GDM1 (cell line): ENCODE measurements at regions not wholly inside any gene's neighbourhood (a gene's known extent, or its start where the extent isn't known, plus 50 kb on each side); places are given as distances from the start of the nearest gene placed in this dataset.
"Not testable (repeated sequence)": the region's sequence is repeated elsewhere in the genome, so short reads cannot be mapped to it uniquely, and the experiment has no call there.

Experiments
- DNase-seq: peaks from one replicate; lab custom pipeline; 2025; lab: John Stamatoyannopoulos, UW

DNA sequence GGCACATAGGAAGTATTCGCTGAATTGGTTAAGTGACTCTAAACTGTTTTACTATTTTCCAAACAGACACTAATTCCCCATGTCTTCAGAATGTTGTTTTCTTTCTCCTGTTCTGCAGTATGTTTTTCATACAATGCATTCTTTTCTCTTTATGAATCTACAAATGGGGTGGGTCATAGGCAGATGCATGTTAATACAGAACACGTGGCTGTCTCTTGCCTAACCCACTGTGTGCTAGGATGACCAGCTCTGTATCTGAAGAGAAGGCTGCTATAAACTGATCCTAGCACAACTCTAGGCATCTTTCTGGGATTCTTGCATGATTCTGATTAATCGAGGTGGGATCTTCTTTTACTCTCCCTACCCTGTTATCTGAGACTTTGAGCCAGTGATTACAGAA is 826.0 kb downstream of the PLCL1 start:
- DNase-seq: no peak

DNA sequence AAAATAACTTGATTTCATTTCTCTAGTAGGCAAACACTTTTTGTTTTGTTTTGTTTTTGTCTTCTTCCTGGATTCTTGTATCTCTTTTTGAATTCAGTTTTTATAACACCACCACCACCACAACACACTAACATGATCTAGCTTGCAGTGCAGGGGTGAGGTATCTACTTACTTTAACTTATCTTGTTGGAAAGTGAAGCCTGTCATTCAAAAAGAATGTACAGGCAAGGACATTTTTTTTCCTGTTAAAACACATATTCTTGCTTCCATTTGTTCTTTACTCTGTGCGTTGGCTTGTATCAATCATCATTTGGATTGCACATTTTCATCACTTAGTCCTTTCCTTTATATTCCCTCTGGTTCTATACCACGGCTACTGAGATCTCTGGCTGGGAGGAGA is 824.2 kb downstream of the PLCL1 start:
- no peak for DNase-seq

DNA sequence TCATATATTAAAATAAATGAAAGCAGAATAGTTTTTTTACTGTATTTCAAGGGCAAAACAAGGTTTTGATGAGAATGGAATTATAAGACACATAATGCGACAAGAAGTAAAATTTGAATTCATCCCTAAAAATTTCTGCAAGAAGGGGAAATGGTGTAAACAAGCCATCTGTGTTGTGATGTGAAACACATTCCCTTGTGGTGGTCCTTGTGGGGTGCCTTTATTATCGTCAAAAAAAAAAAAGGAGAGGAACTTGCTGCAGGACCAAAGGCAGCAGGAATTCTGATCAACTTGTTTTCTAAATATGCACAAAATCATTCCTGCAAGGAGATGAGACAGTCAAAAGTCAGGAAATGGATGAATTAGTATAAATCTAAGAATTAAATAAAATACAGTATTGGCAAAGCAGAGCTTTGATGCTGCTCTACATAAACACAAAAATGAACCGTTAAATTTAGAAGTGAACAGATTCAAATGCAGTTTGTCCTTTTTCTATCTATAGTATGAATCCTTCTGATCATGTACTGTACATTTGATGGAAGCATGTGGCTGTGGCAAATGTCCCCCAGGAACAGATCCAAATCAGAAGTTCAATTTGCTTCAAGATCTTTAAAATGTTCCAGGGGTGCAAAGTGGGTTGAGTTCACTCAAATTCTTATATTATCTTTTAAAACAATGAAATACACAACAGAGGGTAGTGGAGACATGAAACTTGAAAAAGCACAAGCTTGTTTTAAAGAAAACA is 818.8 kb downstream of the PLCL1 start:
- DNase-seq: no peak

DNA sequence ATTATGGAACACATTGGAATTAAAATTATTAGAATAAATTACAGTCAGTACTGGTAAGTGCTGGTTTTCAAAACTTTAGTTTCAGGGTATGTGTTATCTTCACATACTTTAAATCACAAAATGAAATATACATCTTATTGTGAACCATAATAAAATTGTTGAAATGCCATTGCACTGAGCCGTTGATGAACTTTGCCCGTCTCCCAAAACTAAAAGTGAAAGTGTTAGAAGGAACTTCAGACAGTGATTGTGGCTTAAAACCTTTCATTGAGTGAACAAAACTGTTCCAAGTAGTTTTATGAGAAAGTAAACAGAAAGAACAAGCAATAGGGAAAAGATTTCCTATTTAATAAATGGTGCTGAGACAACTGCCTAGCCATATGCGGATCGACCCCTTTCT is 811.6 kb downstream of the PLCL1 start:
- no peak for DNase-seq

DNA sequence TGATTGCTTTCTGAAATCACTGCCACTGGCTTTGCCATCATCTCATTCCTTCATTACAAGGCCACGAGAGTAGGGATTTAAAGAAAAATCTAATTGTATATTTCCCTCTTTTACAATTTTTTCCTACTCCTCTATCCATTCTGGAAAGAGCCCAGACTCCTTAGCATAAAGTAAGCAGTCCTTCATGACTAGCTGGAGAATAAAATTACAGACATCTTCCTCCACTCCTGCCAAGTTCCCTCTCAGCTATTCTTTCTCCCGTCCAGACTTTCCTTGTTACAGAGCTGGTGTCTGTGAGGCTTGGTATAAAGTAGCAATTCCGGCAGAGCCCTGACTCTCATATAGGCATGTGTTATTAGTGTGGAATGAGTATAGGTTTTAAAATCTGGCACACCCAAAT is 806.8 kb downstream of the PLCL1 start:
- DNase-seq: no peak

DNA sequence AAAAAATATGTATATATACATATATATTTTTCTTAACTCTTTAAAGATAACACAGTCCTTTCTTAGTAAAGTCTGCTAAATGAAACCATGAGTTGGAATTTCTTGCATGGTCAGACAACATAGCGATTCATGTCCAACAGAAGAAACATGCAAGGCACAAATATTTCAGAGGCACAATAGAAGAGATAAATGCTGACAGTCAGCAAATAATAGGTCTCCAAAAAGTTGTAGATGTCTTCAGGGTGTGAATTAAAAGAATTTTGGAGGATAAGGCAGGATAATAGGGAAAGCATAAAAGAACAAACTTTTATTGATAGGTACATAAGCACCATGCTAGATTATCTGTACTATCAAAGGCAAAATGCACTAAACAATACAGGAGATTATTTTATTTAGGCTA is 800.2 kb downstream of the PLCL1 start:
- no peak for DNase-seq

DNA sequence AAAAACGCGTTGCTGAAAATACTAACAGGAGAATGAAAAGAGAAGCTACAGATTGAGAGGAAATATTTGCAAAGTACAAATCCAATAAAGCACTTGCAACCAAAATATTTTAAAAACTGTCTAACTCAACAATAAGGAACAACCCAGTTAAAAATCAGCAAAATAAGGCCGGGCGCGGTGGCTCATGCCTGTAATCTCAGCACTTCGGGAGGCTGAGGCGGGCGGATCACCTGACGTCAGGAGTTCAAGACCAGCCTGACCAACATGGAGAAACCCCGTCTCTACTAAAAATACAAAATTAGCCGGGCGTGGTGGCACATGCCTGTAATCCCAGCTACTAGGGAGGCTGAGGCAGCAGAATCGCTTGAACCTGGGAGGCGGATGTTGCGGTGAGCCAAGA is 798.6 kb downstream of the PLCL1 start:
- DNase-seq: not testable (repeated sequence)

DNA sequence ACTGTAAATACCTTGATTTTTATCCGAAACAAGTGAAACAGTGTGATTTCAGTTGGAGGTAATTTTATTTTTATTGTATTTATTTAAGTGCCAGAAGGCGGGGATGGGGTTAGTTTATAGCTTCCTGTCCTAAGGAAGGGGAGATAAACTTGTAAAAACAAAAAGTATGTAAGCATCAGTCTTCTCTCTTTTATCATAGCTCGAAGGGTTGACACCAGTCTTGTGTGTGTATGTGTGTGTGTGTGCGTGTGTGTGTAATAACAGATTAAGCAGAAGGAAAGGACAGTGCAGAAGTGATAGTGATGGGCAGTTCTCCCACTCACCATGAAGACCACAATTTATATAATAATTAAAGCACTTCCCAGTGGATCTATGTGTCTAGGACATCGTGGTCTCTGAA is 793.3 kb downstream of the PLCL1 start:
- no peak for DNase-seq

DNA sequence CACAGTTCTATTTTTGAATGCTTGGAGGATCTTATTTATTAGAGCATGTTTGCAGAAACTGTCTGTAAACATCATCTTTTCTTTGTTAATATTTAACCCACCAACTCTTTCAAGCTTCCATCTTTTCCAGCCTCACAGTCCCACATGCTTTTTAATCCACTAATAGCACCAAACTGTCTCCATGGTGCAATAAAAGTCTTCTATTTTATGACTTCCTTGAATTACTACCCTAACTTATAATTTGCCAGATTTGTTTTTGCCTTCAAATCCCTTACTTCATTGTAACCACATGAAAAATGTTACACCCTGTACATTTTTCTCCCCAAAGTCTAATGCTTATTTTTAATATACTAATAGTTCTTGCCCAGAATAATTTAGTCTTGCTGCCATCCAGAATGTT is 792.6 kb downstream of the PLCL1 start:
- no peak for DNase-seq

DNA sequence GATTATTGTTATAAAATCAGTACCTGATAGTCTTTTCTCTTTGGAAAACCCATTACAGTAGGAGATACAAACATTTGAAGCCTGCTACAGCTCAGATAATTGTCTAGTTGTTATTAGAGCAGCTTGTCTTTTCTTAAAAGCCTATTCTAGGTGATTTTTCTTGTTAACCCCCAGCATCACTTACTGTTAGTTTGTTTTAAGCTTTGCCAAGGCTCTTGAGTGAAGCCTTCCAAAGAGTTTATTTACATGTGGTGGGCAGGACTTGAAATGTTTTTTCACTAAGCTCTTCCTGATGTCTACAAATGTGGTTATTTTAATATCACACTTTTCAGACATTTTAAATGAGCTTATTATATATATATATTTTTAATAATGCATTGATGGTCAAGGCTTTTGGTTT is 791.3 kb downstream of the PLCL1 start:
- DNase-seq: no peak

DNA sequence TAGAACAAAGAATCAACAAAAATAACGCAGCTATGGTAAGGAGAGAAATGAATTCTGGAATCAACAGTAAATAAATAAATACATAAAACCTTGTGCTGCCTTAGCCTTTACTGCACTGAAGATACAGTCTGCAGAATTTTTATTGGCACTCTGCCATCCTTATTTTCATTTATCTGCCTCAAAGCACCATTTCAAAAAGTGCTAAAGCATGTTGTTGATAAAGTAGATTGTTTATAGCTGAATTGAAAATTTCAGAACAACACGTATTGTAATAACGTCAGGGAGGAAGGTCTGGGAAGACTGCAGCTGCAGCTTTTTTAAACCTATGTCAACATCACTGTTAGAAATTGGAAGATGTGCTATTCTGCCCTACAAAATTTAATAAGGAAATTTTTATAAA is 787.2 kb downstream of the PLCL1 start:
- no peak for DNase-seq

DNA sequence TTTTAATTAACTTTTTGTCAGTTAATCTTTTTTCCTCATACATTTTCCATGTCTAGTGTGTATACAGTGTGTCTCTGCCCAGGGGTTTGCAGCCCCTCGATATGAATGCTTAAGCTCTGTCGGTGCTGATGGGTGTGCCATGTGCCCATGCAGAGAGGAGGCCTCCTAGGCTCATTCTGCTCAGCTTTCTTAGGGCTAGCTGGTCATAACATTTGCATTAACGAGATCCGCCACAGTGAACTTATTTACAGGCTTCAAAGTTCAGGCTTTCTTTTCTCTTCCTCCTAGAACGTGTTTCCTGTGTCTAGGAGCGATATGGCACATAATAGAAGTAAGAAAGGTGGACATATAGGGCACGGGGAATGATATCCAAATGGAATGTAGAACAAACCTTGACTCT is 783.3 kb downstream of the PLCL1 start:
- no peak for DNase-seq

DNA sequence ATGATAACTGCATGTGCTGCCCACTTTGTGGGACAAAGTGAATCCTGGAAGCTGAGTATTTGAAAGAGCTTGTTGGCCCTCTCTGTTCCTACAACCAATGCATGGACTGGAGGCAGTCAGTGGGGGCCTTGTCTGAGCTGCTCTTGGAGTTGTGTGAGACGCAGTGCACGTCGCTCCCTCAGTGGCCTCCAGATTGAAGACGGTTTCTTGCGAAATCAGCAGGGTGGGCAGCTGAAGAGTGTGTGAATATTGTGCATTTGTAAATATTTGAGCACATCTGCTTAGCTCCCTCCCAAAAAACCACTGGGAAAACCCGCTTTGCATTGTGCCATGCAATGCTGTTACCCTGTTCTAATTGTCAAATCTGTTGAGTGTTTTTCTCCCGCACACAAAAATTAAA is 782.8 kb downstream of the PLCL1 start:
- no peak for DNase-seq

DNA sequence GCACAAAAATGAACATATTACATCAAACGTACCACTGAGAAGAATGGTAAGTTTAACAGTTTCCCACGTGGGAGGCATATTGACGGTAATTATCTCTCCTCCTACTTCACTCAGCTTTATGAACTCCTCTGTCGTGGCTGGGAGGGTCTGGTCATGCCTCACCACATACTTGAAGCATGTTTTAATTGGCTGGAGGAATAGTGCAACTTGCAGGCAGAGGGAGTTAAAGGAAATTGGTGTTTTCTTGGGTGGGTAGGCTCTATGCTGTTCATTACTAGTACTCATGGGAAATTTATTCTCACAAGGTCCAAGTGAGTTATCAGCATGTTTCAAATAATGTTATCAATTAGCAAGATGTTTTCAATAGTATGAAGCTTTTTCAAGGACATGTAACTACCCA is 767.0 kb downstream of the PLCL1 start:
- no peak for DNase-seq

DNA sequence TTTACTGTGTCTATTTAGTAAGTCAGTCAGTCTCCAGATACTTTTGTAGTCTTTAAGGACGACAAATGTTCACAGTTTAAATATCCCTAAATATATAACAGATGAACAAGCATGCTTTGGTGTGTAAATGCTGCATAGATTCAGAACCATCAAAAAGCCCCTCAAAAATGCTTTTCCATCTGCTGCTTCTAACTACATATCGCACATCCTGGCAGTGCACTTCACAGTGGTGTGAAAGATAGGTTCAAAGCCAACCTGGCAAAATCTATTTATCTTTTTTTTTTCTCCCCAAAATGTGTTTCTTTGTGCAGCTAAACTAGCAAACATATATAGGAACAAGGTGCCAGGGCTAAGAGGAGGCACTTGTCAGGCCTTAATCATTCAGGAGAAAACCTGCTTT is 753.8 kb downstream of the PLCL1 start:
- DNase-seq: no peak

DNA sequence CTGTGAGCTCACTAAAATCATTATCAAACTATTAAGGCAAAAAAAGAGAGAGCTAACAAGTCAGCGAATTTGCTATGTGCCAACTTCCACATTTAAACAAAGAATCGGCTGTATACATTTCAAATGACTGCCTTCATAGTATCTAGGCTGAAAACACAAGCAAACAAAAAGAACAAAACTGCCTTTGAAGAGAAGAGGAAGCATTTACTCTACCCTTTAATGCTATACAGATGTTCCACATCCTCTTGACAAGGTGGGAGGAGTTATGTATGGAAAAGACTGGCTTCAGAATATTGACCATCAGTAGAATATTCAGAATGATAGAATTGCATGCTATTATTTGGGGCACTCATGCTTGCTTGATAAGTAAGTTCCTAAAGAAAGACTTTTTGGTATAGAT is 741.7 kb downstream of the PLCL1 start:
- DNase-seq: no peak

DNA sequence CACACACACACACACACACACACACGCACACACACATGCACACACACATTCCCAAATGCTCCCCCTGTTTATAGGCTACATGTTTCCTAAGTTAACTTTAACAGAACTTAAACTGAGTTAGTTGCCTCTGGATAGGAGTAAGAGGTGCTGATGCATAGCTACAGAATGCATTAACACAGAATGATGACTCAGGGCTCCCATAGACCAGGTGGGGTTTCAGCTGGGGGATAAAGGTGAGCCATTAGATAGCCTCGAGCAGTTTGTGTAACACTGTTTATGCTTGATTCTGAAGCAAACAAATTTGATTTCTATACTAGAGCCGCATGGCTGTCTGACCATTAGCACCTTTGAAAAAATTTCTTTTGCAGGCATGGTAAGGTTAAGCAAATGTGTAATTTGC is 741.0 kb downstream of the PLCL1 start:
- DNase-seq: no peak

DNA sequence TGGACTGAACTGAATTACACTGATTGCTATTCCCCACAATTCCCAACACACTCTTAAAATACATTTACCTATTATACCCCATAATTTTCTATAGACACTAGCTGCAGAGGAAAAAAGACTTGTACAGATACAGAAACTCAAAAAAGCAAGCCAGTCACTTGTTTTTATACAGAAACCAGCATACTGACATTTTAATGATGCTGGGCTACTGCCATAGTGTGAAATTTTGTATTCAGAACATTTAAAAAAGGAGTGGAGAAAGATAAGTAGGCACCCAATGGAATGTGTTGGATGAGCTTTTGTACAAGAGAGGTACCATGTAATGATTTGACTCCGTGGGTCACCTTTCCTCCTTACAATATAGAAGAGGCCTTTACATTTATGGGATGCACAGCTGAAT is 740.1 kb downstream of the PLCL1 start:
- no peak for DNase-seq

DNA sequence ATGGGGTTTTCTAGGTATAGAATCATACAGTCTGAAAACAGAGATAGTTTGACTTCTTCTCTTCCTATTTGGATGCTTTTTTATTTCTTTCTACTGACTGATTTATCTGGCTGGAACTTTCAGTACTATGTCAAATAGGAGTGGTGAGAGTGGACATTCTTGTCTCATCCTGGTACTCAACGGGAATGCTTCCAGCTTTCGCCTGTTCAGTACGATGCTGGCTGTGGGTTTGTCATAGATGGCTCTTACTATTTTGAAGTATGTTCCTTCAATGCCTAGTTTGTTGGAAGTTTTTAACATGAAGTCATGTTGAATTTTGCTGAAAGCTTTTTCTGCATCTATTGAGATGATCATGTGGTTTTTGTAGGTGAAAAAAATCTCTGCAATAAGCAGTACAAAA is 730.4 kb downstream of the PLCL1 start:
- DNase-seq: no peak

DNA sequence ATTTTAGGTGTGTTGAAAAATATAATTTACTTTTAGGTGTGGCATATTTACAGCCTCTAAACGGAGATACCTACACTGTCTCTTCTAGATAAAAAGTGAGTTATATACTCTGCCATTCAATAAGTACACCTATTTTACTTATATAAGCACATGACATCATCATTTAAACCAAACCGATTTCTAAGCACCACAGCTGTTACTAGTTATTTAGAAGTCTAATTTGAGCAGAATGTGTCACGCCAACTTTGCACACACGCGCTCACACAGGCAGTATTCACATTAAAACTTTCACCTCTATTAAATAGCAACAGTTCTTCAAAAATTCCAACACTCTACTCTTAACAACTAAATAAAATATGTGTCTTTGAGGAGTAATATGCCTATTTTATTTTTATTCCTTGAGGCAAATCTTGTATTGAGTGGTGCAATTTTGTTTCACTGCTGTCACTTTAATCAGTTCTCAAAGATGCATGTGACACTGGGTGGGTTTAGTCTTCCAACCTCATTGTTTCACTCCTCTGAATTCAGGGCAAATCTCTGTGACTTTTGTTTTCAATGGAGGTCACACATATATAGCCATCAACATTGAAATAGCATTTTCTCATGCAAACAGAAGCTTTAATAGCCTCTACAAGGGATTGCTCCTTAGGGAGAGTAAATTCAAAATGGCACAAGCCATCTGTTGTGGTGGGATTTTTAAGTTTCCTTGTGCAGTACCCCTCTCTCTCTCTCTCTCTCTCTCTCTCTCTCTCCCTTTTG is 721.0 kb downstream of the PLCL1 start:
- no peak for DNase-seq

DNA sequence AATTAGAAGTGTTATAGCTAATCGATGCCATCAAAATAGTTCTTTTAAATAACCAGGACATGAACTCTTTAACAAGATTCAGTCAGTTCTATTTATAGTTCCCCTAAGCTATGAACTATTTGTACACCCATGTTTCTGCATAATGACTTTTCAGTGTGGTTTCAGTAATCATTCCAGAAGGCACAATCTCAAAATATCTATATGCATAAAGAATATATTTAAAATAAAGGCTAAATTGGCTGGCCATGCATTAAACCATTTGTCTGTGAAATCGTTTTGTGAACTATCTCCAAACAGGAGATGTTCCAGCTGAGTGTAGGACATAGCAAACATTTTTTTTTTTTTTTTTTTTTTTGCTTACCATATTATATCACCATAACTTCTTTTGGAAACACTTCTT is 719.3 kb downstream of the PLCL1 start:
- no peak for DNase-seq

DNA sequence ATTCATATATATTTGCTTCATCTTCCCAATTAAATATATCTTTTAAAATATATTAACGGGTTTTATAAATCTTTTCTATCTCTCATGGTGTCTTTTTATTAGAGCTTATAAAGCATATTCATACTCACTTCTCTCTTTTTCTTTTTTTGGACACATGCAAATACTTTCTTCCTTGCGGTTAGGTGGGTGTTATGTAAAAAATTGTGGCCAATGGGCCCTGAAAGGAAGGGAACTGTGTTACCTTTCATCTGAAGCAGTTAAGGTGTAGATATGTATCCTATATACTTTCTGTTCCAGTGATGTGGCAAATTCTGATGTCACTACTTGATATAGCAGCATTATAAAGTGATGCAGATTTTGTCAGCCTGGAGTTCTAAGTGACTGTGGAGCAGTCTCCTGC is 714.5 kb downstream of the PLCL1 start:
- no peak for DNase-seq

DNA sequence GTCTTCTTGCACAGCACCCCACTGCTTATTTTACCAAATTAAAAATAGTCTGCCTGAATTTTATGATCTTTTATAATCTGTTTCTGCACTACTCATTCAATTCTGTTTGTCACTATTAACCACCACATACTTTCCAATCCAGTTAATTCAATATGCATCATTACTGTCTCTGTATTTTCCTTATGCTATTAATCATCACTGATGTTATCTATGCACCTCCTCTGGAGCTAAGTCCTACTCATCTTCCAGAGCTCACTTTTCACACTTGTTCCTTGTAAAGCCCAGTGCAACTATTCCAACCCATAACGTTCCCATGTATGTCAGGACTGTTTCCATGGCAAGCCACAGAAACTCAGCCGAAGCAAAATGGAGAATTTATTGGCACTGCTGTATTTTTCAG is 713.6 kb downstream of the PLCL1 start:
- no peak for DNase-seq

DNA sequence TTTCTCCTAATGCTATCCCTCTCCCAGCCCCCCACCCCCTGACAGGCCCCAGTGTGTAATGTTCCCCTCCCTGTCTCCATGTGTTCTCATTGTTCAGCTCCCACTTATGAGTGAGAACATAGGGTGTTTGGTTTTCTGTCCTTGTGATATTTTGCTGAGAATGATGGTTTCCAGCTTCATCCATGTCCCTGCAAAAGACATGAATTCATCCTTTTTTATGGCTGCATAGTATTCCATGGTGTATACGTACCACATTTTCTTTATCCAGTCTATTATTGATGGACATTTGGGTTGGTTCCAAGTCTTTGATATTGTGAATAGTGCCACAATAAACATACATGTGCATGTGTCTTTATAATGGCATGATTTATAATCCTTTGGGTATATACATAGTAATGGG is 704.2 kb downstream of the PLCL1 start:
- not testable (repeated sequence) for DNase-seq
